A673 (cell line): ENCODE measurements at regions not wholly inside any gene's neighbourhood (a gene's known extent, or its start where the extent isn't known, plus 50 kb on each side); places are given as distances from the start of the nearest gene placed in this dataset.

Experiments used
- BruUV-seq: library from RNA; stranded (reverse); fragments of 400-500 nt; replicated peaks from 2 replicates; lab custom pipeline; 2021; lab: Mats Ljungman, UMichigan
- CTCF ChIA-PET: fragments of 300-600 bp; sonication (Branson Sonifier 250); formaldehyde crosslinking; loops from one replicate; lab custom pipeline; 2022; ENCODE audit warnings: antibody characterized with exemption; lab: Charles Lee
- POLR2A ChIA-PET: fragments of 300-600 bp; sonication (Branson Sonifier 250); formaldehyde crosslinking; loops from one replicate; lab custom pipeline; 2022; ENCODE audit warnings: antibody characterized with exemption; ENCODE audit not compliant: low non-redundant PET; lab: Charles Lee
- DNase-seq: peaks from one replicate; pipeline ENCODE4 v3.0.0-alpha.2; 2015; ENCODE audit warnings: low spot score
- H3K27ac ChIP-seq: fragments of 200-600 bp; sonication (generic); 2 replicates; pipeline ENCODE4 v1.5.1; 2016; ENCODE audit warnings: mixed run types, low read depth, mild to moderate bottlenecking, mixed read lengths, antibody characterized with exemption, low read length; ENCODE audit not compliant: poor library complexity, severe bottlenecking
- H3K27me3 ChIP-seq: fragments of 200-600 bp; sonication (generic); replicated peaks from 2 replicates; pipeline ENCODE4 v1.6.1; 2017; ENCODE audit warnings: mixed run types, low read depth, mild to moderate bottlenecking, mixed read lengths, antibody characterized with exemption, low read length; ENCODE audit not compliant: insufficient read depth, poor library complexity
- H3K36me3 ChIP-seq: fragments of 200-600 bp; sonication (generic); 2 replicates; pipeline ENCODE4 v1.6.1; 2016; ENCODE audit warnings: mixed run types, mild to moderate bottlenecking, mixed read lengths, antibody characterized with exemption, low read length; ENCODE audit not compliant: insufficient read depth, poor library complexity, severe bottlenecking
- H3K4me1 ChIP-seq: fragments of 200-600 bp; sonication (generic); 2 replicates; pipeline ENCODE4 v1.6.1; 2017; ENCODE audit warnings: mixed run types, mild to moderate bottlenecking, mixed read lengths, antibody characterized with exemption, low read length; ENCODE audit not compliant: insufficient read depth, poor library complexity, severe bottlenecking
- H3K4me3 ChIP-seq: fragments of 200-600 bp; sonication (generic); 2 replicates; pipeline ENCODE4 v1.5.1; 2016; ENCODE audit warnings: low read depth, mixed run types, mild to moderate bottlenecking, mixed read lengths, low read length; ENCODE audit not compliant: poor library complexity, severe bottlenecking
- H3K9me3 ChIP-seq: fragments of 200-600 bp; sonication (generic); 2 replicates; pipeline ENCODE4 v1.6.1; 2016; ENCODE audit warnings: mixed run types, low read depth, mild to moderate bottlenecking, mixed read lengths, antibody characterized with exemption, low read length; ENCODE audit not compliant: poor library complexity, severe bottlenecking
- EZH2 ChIP-seq: fragments of 200-600 bp; sonication (generic); IDR thresholded peaks from 2 replicates; pipeline ENCODE4 v1.6.1; 2017; ENCODE audit warnings: borderline replicate concordance, low read depth, mild to moderate bottlenecking, mixed read lengths, antibody characterized with exemption, low read length; ENCODE audit not compliant: poor library complexity, severe bottlenecking
- intact Hi-C: fragments of 100-400 bp; cut with micrococcal nuclease; formaldehyde crosslinking; loops from one replicate; pipeline ENCODE4 v1.10.0; 2022; ENCODE audit not compliant: unreplicated experiment
- TF ChIP-seq, protein P1 (sequence below): fragments of 300-800, 200-600 bp; sonication (generic); conservative IDR thresholded peaks from 2 replicates; pipeline ENCODE4 v1.5.1; 2017; ENCODE audit warnings: low read depth, mild to moderate bottlenecking, antibody characterized with exemption, low read length, moderate library complexity, mixed read lengths

- no peaks in the 10 kb centered on the region for H3K27me3 ChIP-seq
- H3K4me3 ChIP-seq = no peak overlapping the region
- CTCF ChIA-PET = no interaction called here
Measured at GRCh38 chr21:38716942-38717341, 88.8 kb upstream of the ETS2 start.

DNA sequence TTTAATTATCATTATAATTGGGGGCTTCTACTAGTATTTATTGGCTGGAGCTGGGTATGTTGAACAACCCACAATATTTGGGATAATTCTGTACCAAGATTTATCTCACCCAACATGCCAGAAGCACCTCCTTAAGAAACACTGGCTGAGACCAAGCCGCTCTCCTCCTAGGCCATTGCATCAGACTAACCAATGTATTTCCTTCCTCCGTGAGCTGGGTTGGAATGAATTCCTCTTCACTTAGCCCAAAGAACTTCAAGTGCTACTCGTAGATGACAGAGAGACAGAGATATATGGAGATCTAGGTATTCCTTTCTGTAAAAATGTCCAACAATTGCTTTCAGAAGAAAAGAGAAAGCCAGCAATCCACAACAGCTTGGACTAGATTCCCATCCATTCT lies 87.2 kb upstream of the ETS2 start:
- no TSS peak for BruUV-seq
- ChIA-PET POLR2A (no interaction called here), CTCF (interaction anchor here (0.6 kb wide), 1 partner anchor 38 kb away, joined by 6 read pairs; no protein-coding TSS in a partner anchor)
- Histone ChIP-seq H3K4me3 (no peak overlapping the region), H3K27ac (no peak overlapping the region), H3K9me3 (peaks cover 2% of the 10 kb centered on the region), H3K4me1 (no peaks in the 10 kb centered on the region), H3K27me3 (no peaks in the 10 kb centered on the region), H3K36me3 (no peaks in the 10 kb centered on the region)
- intact Hi-C loops = loop anchor here (10.0 kb wide), 1 partner anchor 214 kb away; no protein-coding TSS in a partner anchor
- no peak for TF ChIP-seq EZH2
- TF ChIP-seq, protein P1, sequence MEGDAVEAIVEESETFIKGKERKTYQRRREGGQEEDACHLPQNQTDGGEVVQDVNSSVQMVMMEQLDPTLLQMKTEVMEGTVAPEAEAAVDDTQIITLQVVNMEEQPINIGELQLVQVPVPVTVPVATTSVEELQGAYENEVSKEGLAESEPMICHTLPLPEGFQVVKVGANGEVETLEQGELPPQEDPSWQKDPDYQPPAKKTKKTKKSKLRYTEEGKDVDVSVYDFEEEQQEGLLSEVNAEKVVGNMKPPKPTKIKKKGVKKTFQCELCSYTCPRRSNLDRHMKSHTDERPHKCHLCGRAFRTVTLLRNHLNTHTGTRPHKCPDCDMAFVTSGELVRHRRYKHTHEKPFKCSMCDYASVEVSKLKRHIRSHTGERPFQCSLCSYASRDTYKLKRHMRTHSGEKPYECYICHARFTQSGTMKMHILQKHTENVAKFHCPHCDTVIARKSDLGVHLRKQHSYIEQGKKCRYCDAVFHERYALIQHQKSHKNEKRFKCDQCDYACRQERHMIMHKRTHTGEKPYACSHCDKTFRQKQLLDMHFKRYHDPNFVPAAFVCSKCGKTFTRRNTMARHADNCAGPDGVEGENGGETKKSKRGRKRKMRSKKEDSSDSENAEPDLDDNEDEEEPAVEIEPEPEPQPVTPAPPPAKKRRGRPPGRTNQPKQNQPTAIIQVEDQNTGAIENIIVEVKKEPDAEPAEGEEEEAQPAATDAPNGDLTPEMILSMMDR = no peak
- no peak for DNase-seq

More at GRCh38 chr21:38716942-38717341, 88.8 kb upstream of the ETS2 start:
- H3K9me3 ChIP-seq = no peaks in the 10 kb centered on the region
- no peaks in the 10 kb centered on the region for H3K4me1 ChIP-seq
- intact Hi-C loops = loop anchor here (10.0 kb wide), 1 partner anchor 212 kb away; no protein-coding TSS in a partner anchor
- POLR2A ChIA-PET = no interaction called here
- no peak overlapping the region for H3K27ac ChIP-seq
- no peak for DNase-seq
- no TSS peak for BruUV-seq
- no peaks in the 10 kb centered on the region for H3K36me3 ChIP-seq
- TF ChIP-seq, protein P1 = no peak
- no peak for TF ChIP-seq EZH2

- no peaks in the 10 kb centered on the region for H3K36me3 ChIP-seq
- intact Hi-C loops = no loop called here
- no peaks in the 10 kb centered on the region for H3K4me1 ChIP-seq
- POLR2A ChIA-PET = interaction anchor here (0.6 kb wide), 1 partner anchor 345 kb away, joined by 4 read pairs; no protein-coding TSS in a partner anchor
- CTCF ChIA-PET = no interaction called here
- no peak for DNase-seq
- peaks cover 11% of the 10 kb centered on the region for H3K9me3 ChIP-seq
- no peak overlapping the region for H3K27ac ChIP-seq
- H3K4me3 ChIP-seq = no peak overlapping the region
- no TSS peak for BruUV-seq
- TF ChIP-seq, protein P1 = no peak
- no peak for TF ChIP-seq EZH2
- no peaks in the 10 kb centered on the region for H3K27me3 ChIP-seq
Measured at GRCh38 chr21:38720074-38720473, 85.7 kb upstream of the ETS2 start.
